CD4-positive, alpha-beta T cell (primary cell): ENCODE measurements at regions not wholly inside any gene's neighbourhood (a gene's known extent, or its start where the extent isn't known, plus 50 kb on each side); places are given as distances from the start of the nearest gene placed in this dataset.

Experiments
- ATAC-seq: fragments of 200-7000 bp; cut with Tn5 transposase; one replicate; pipeline ENCODE4 v1.10.0; 2022; ENCODE audit warnings: mild to moderate bottlenecking; ENCODE audit not compliant: poor library complexity
- CTCF ChIA-PET: fragments of 350-600 bp; sonication (Branson Sonifier 250); formaldehyde crosslinking; loops from one replicate; lab custom pipeline; 2021; ENCODE audit warnings: antibody characterized with exemption, inconsistent platforms; lab: Charles Lee
- POLR2A ChIA-PET: fragments of 350-600 bp; sonication (Branson Sonifier 250); formaldehyde crosslinking; loops from one replicate; lab custom pipeline; 2021; ENCODE audit warnings: antibody characterized with exemption, inconsistent platforms; lab: Charles Lee
- DNase-seq, 14 experiments: peaks; one replicate each; pipeline ENCODE4 v3.0.0-alpha.2; 2013 to 2020; ENCODE audit warnings: mixed read lengths in 2 of 14
- H3K27ac ChIP-seq, 2 donors: one replicate each; pipeline versions ENCODE4 v1.5.1 to v1.7.0; 2013; ENCODE audit warnings: low read length in 2 of 2, low read depth in 1 of 2, mild to moderate bottlenecking in 1 of 2
- H3K27me3 ChIP-seq, 2 experiments: 1 replicate in 1 of 2; 2 replicates in 1 of 2; pipeline versions ENCODE4 v1.6.1 to v1.7.0; 2013; ENCODE audit warnings: low read length in 2 of 2, control low read depth in 1 of 2, mild to moderate bottlenecking in 1 of 2, moderate library complexity in 1 of 2; ENCODE audit not compliant: insufficient read depth in 2 of 2, control insufficient read depth in 1 of 2
- H3K36me3 ChIP-seq: one replicate; pipeline ENCODE4 v1.6.1; 2013; ENCODE audit warnings: low read length, control low read depth; ENCODE audit not compliant: insufficient read depth
- H3K4me1 ChIP-seq: one replicate; pipeline ENCODE4 v1.6.1; 2013; ENCODE audit warnings: low read length, control low read depth; ENCODE audit not compliant: insufficient read depth
- H3K4me3 ChIP-seq: one replicate; pipeline ENCODE4 v1.5.1; 2013; ENCODE audit warnings: mild to moderate bottlenecking, low read length, moderate library complexity
- H3K9me3 ChIP-seq, 2 experiments: 1 replicate in 1 of 2; 2 replicates in 1 of 2; pipeline versions ENCODE4 v1.6.1 to v1.7.0; 2013; ENCODE audit warnings: low read length in 2 of 2, mild to moderate bottlenecking in 2 of 2, control low read depth in 1 of 2, moderate library complexity in 1 of 2; ENCODE audit not compliant: control insufficient read depth in 1 of 2, insufficient read depth in 1 of 2
- H3K27ac Mint-ChIP-seq: one replicate; pipeline ENCODE4 v1.8.0; 2020; ENCODE audit warnings: mixed read lengths
- H3K27me3 Mint-ChIP-seq: one replicate; pipeline ENCODE4 v1.8.0; 2021; ENCODE audit warnings: mixed read lengths
- H3K36me3 Mint-ChIP-seq: one replicate; pipeline ENCODE4 v1.8.0; 2021; ENCODE audit warnings: low read depth, mixed read lengths
- H3K4me1 Mint-ChIP-seq: one replicate; pipeline ENCODE4 v1.8.0; 2021; ENCODE audit warnings: low read depth, mixed read lengths
- H3K4me3 Mint-ChIP-seq: one replicate; pipeline ENCODE4 v1.8.0; 2020; ENCODE audit warnings: mild to moderate bottlenecking, mixed read lengths
- H3K9me3 Mint-ChIP-seq: one replicate; pipeline ENCODE4 v1.8.0; 2020; ENCODE audit warnings: mixed read lengths
- CTCF ChIP-seq: fragments of 200-600 bp; IDR thresholded peaks from one replicate; pipeline ENCODE4 v1.8.0; 2022; ENCODE audit warnings: antibody characterized with exemption, mild to moderate bottlenecking
- intact Hi-C, 2 experiments: fragments of 100-400 bp; cut with DNase I in 1 of 2; cut with micrococcal nuclease in 1 of 2; formaldehyde crosslinking; loops; one replicate each; pipeline versions ENCODE4 v1.15.1 to v1.9.0; 2023 to 2025; cut with DNase I, micrococcal nuclease

- Mint-ChIP-seq H3K27me3 (peaks cover 29% of the 10 kb centered on the region), H3K4me1 (no peaks in the 10 kb centered on the region), H3K27ac (no peak overlapping the region), H3K9me3 (no peaks in the 10 kb centered on the region), H3K36me3 (no peaks in the 10 kb centered on the region), H3K4me3 (no peak overlapping the region)
- ChIA-PET CTCF (no interaction called here), POLR2A (no interaction called here)
- intact Hi-C loops, result no loop called here
- ATAC-seq (no peak), DNase-seq (no peak)
- Histone ChIP-seq H3K9me3 (peaks cover 0 to 4% of the 10 kb centered on the region in 2 experiments), H3K4me3 (no peak overlapping the region), H3K4me1 (no peaks in the 10 kb centered on the region), H3K27me3 (peaks cover 4 to 5% of the 10 kb centered on the region in 2 experiments), H3K27ac (no peak overlapping the region), H3K36me3 (no peaks in the 10 kb centered on the region)
- TF ChIP-seq CTCF, result no peak
These were observed 198.8 kb upstream of the MCTP2 start for GRCh38 chr15:94032571-94032970.

- Mint-ChIP-seq H3K4me1 (no peaks in the 10 kb centered on the region), H3K4me3 (no peak overlapping the region), H3K27ac (no peak overlapping the region), H3K36me3 (no peaks in the 10 kb centered on the region), H3K27me3 (peaks cover 25% of the 10 kb centered on the region), H3K9me3 (no peaks in the 10 kb centered on the region)
- ChIA-PET POLR2A (no interaction called here), CTCF (interaction anchor here (1.4 kb wide), 1 partner anchor 13 kb away, joined by 3 read pairs; no protein-coding TSS in a partner anchor)
- no peak for TF ChIP-seq CTCF
- intact Hi-C loops, result no loop called here
- H3K27me3 ChIP-seq, result peaks cover 0 to 7% of the 10 kb centered on the region in 2 experiments
- peaks cover 0 to 4% of the 10 kb centered on the region in 2 experiments for H3K9me3 ChIP-seq
- no peak for DNase-seq
- no peaks in the 10 kb centered on the region for H3K36me3 ChIP-seq
- H3K4me3 ChIP-seq, result no peak overlapping the region
- no peak overlapping the region for H3K27ac ChIP-seq
- no peak for ATAC-seq
- H3K4me1 ChIP-seq, result no peaks in the 10 kb centered on the region
These were observed 200.3 kb upstream of the MCTP2 start for GRCh38 chr15:94031072-94031471.

GRCh38 chr15:94029495-94029894 is 201.9 kb upstream of the MCTP2 start:
- H3K9me3 Mint-ChIP-seq, result no peaks in the 10 kb centered on the region
- no peak for TF ChIP-seq CTCF
- H3K4me1 Mint-ChIP-seq, result no peaks in the 10 kb centered on the region
- H3K4me3 Mint-ChIP-seq, result no peak overlapping the region
- Histone ChIP-seq H3K9me3 (peaks cover 0 to 4% of the 10 kb centered on the region in 2 experiments), H3K27me3 (peaks cover 0 to 4% of the 10 kb centered on the region in 2 experiments), H3K36me3 (no peaks in the 10 kb centered on the region), H3K4me3 (no peak overlapping the region), H3K4me1 (no peaks in the 10 kb centered on the region), H3K27ac (no peak overlapping the region)
- H3K27me3 Mint-ChIP-seq, result peaks cover 25% of the 10 kb centered on the region
- no peaks in the 10 kb centered on the region for H3K36me3 Mint-ChIP-seq
- ChIA-PET CTCF (no interaction called here), POLR2A (no interaction called here)
- DNase-seq (no peak), ATAC-seq (no peak)
- no peak overlapping the region for H3K27ac Mint-ChIP-seq
- intact Hi-C loops, result no loop called here
